H9 (cell line): ENCODE measurements at regions not wholly inside any gene's neighbourhood (a gene's known extent, or its start where the extent isn't known, plus 50 kb on each side); places are given as distances from the start of the nearest gene placed in this dataset.

ENCODE experiments used
- DNase-seq: peaks from one replicate; pipeline ENCODE4 v3.0.0-alpha.2; 2017
- H2AFZ ChIP-seq: one replicate; pipeline ENCODE4 v1.6.1; 2013; ENCODE audit warnings: mild to moderate bottlenecking, low read length, control low read depth, moderate library complexity
- H2AK5ac ChIP-seq: 2 replicates; pipeline ENCODE4 v1.6.1; 2013; ENCODE audit warnings: low read length, control low read depth, mixed read lengths; ENCODE audit not compliant: insufficient read length
- H2BK120ac ChIP-seq: one replicate; pipeline ENCODE4 v1.6.1; 2013; ENCODE audit warnings: low read depth, mild to moderate bottlenecking, low read length, control low read depth, inconsistent platforms; ENCODE audit not compliant: poor library complexity, severe bottlenecking
- H2BK12ac ChIP-seq: 2 replicates; pipeline ENCODE4 v1.6.1; 2013; ENCODE audit warnings: low read length, control low read depth, mixed read lengths, low read depth; ENCODE audit not compliant: insufficient read length
- H2BK15ac ChIP-seq: 2 replicates; pipeline ENCODE4 v1.6.1; 2013; ENCODE audit warnings: low read depth, low read length, control low read depth
- H2BK20ac ChIP-seq: one replicate; pipeline ENCODE4 v1.6.1; 2013; ENCODE audit warnings: low read depth, mild to moderate bottlenecking, low read length, control low read depth, inconsistent platforms; ENCODE audit not compliant: poor library complexity, severe bottlenecking
- H2BK5ac ChIP-seq: 2 replicates; pipeline ENCODE4 v1.6.1; 2013; ENCODE audit warnings: low read length, control low read depth, mixed read lengths; ENCODE audit not compliant: insufficient read length
- H3K14ac ChIP-seq: 2 replicates; pipeline ENCODE4 v1.6.1; 2013; ENCODE audit warnings: low read length, control low read depth; ENCODE audit not compliant: insufficient read depth
- H3K18ac ChIP-seq: 2 replicates; pipeline ENCODE4 v1.6.1; 2013; ENCODE audit warnings: low read depth, mild to moderate bottlenecking, mixed read lengths, low read length, control low read depth; ENCODE audit not compliant: insufficient read length
- H3K23ac ChIP-seq: 2 replicates; pipeline ENCODE4 v1.6.1; 2013; ENCODE audit warnings: low read length, control low read depth, mixed read lengths, low read depth; ENCODE audit not compliant: insufficient read length
- H3K23me2 ChIP-seq: 2 replicates; pipeline ENCODE4 v1.6.1; 2013; ENCODE audit warnings: low read depth, mild to moderate bottlenecking, mixed read lengths, low read length, control low read depth; ENCODE audit not compliant: insufficient read length, poor library complexity, severe bottlenecking
- H3K27ac ChIP-seq: 2 replicates; pipeline ENCODE4 v1.5.1; 2013; ENCODE audit warnings: low read length, control low read depth, mixed read lengths, low read depth; ENCODE audit not compliant: insufficient read length
- H3K27me3 ChIP-seq: 2 replicates; pipeline ENCODE4 v1.6.1; 2013; ENCODE audit warnings: low read length, control low read depth, inconsistent platforms; ENCODE audit not compliant: insufficient read depth
- H3K4ac ChIP-seq: 2 replicates; pipeline ENCODE4 v1.6.1; 2013; ENCODE audit warnings: low read depth, mild to moderate bottlenecking, control low read depth, inconsistent platforms, low read length, moderate library complexity
- H3K4me1 ChIP-seq: 2 replicates; pipeline ENCODE4 v1.6.1; 2013; ENCODE audit warnings: low read length, control low read depth, inconsistent platforms; ENCODE audit not compliant: insufficient read depth
- H3K4me2 ChIP-seq: 2 replicates; pipeline ENCODE4 v1.6.1; 2013; ENCODE audit warnings: low read length, control low read depth, mixed read lengths; ENCODE audit not compliant: insufficient read length, insufficient read depth
- H3K56ac ChIP-seq: 2 replicates; pipeline ENCODE4 v1.6.1; 2013; ENCODE audit warnings: low read depth, mild to moderate bottlenecking, mixed read lengths, low read length, control low read depth; ENCODE audit not compliant: insufficient read length
- H3K79me1 ChIP-seq: 2 replicates; pipeline ENCODE4 v1.6.1; 2013; ENCODE audit warnings: low read depth, mild to moderate bottlenecking, moderate library complexity, low read length, control low read depth, inconsistent platforms; ENCODE audit not compliant: insufficient read depth, poor library complexity, severe bottlenecking
- H3K79me2 ChIP-seq: 2 replicates; pipeline ENCODE4 v1.6.1; 2013; ENCODE audit warnings: low read length, control low read depth, inconsistent platforms; ENCODE audit not compliant: insufficient read depth
- H3K9ac ChIP-seq: 2 replicates; pipeline ENCODE4 v1.6.1; 2013; ENCODE audit warnings: low read length, control low read depth, mixed read lengths; ENCODE audit not compliant: insufficient read length; ENCODE audit errors: extremely low read depth
- H3K9me3 ChIP-seq: one replicate; pipeline ENCODE4 v1.6.1; 2013; ENCODE audit warnings: low read depth, low read length, inconsistent platforms; ENCODE audit not compliant: control insufficient read depth
- H3T11ph ChIP-seq: one replicate; pipeline ENCODE4 v1.6.1; 2013; ENCODE audit warnings: mild to moderate bottlenecking, low read length, control low read depth, inconsistent platforms
- H4K20me1 ChIP-seq: one replicate; pipeline ENCODE4 v1.6.1; 2013; ENCODE audit not compliant: control insufficient read depth, insufficient read length, insufficient read depth
- H4K5ac ChIP-seq: 2 replicates; pipeline ENCODE4 v1.6.1; 2013; ENCODE audit warnings: low read depth, mild to moderate bottlenecking, mixed read lengths, low read length, control low read depth; ENCODE audit not compliant: insufficient read length
- H4K8ac ChIP-seq: replicated peaks from 2 replicates; pipeline ENCODE4 v1.6.1; 2013; ENCODE audit warnings: low read length, control low read depth, mixed read lengths, low read depth; ENCODE audit not compliant: insufficient read length
- H4K91ac ChIP-seq: 2 replicates; pipeline ENCODE4 v1.6.1; 2013; ENCODE audit warnings: low read depth, mild to moderate bottlenecking, moderate library complexity, mixed read lengths, low read length, control low read depth; ENCODE audit not compliant: insufficient read length
- H3K27ac Mint-ChIP-seq, 3 experiments: 2 replicates in 2 of 3; 3 replicates in 1 of 3; pipeline ENCODE4 v1.8.0; 2020 to 2021; ENCODE audit warnings: mixed read lengths in 3 of 3, mild to moderate bottlenecking in 1 of 3, moderate library complexity in 1 of 3
- H3K27me3 Mint-ChIP-seq: 2 replicates; pipeline ENCODE4 v1.8.0; 2021; ENCODE audit warnings: low read depth, mild to moderate bottlenecking, moderate library complexity, mixed read lengths
- H3K36me3 Mint-ChIP-seq, 3 experiments: 2 replicates in 2 of 3; 3 replicates in 1 of 3; pipeline ENCODE4 v1.8.0; 2020 to 2021; ENCODE audit warnings: low read depth in 3 of 3, mixed read lengths in 3 of 3; ENCODE audit not compliant: insufficient read depth in 1 of 3
- H3K4me1 Mint-ChIP-seq, 2 experiments: 2 replicates each; pipeline ENCODE4 v1.8.0; 2020; ENCODE audit warnings: mixed read lengths in 2 of 2
- H3K4me3 Mint-ChIP-seq, 2 experiments: 2 replicates in 1 of 2; 3 replicates in 1 of 2; pipeline ENCODE4 v1.8.0; 2020 to 2021; ENCODE audit warnings: mild to moderate bottlenecking in 2 of 2, mixed read lengths in 2 of 2, moderate library complexity in 1 of 2
- H3K9me3 Mint-ChIP-seq, 2 experiments: 2 replicates in 1 of 2; 3 replicates in 1 of 2; pipeline ENCODE4 v1.8.0; 2020; ENCODE audit warnings: mild to moderate bottlenecking in 2 of 2, mixed read lengths in 2 of 2, moderate library complexity in 1 of 2
- CTCF ChIP-seq: fragments of 200-600 bp; sonication (generic); conservative IDR thresholded peaks from 3 replicates; pipeline ENCODE4 v1.8.0; 2021; ENCODE audit warnings: antibody characterized with exemption, mild to moderate bottlenecking
- WGBS: extraction: QIAGEN DNeasy Blood & Tissue Kit; methylation state at CpG from one replicate; pipeline ENCODE4 v1.1.7; 2013; ENCODE audit warnings: missing lambda C conversion rate, low lambda C conversion rate, mixed read lengths; ENCODE audit not compliant: insufficient read length; ENCODE audit errors: extremely low coverage; 5-methylcytosine and 5-hydroxymethylcytosine counted together

GRCh38 chr4:138107023-138107422, 135.1 kb downstream of the SLC7A11 start:
- Histone ChIP-seq H3K27me3 (no peaks in the 10 kb centered on the region), H3K18ac (no peak overlapping the region), H3K23me2 (no peaks in the 10 kb centered on the region), H2BK20ac (no peak overlapping the region), H3K79me2 (no peaks in the 10 kb centered on the region), H2BK15ac (no peak overlapping the region), H4K5ac (no peak overlapping the region), H3K4ac (no peak overlapping the region), H2BK12ac (no peak overlapping the region), H3K27ac (no peak overlapping the region), H4K8ac (no peak overlapping the region), H2BK5ac (no peak overlapping the region), H3K4me2 (no peak overlapping the region), H4K20me1 (no peaks in the 10 kb centered on the region), H3K9ac (no peak overlapping the region), H3K14ac (no peak overlapping the region), H3K56ac (no peak overlapping the region), H3K9me3 (peaks cover 9% of the 10 kb centered on the region), H3K79me1 (no peaks in the 10 kb centered on the region), H2AK5ac (no peak overlapping the region), H3K4me1 (0 out of 2 replicates have a peak, but pooled peaks cover 2% of the 10 kb centered on the region), H2BK120ac (no peak overlapping the region), H3K23ac (no peak overlapping the region), H4K91ac (no peak overlapping the region), H2AFZ (no peak overlapping the region), H3T11ph (no peak overlapping the region)
- Mint-ChIP-seq H3K4me1 (peaks cover 24 to 26% of the 10 kb centered on the region in 2 experiments), H3K4me3 (no peak overlapping the region), H3K27me3 (no peaks in the 10 kb centered on the region), H3K36me3 (peaks cover 15 to 25% (median 16%) of the 10 kb centered on the region in 3 experiments), H3K9me3 (peaks cover 14 to 19% of the 10 kb centered on the region in 2 experiments), H3K27ac (no peak overlapping the region)
- no peak for DNase-seq
- no CpG with 5 or more reads among the region's 4 CpGs for WGBS
- TF ChIP-seq CTCF: no peak
